ENCODE measurements at regions not wholly inside any gene's neighbourhood (a gene's known extent, or its start where the extent isn't known, plus 50 kb on each side); places are given as distances from the start of the nearest gene placed in this dataset.

- TF ChIP-seq POLR2A (IDR thresholded peaks at IDR 0.05) (no peak), CTCF (IDR thresholded peaks at IDR 0.05) (no peak)
- intact Hi-C loops (cut with DNase I; ENCODE audit: low total_unique reads), result no loop called here
- 70 to 76% methylated on average over 3 of the region's 3 CpGs for WGBS, 2 donors
- Histone ChIP-seq H3K4me1 (no peaks in the 10 kb centered on the region), H3K4me3 (no peak overlapping the region), H3K9me3 (no peaks in the 10 kb centered on the region), H3K27ac (no peak overlapping the region), H3K27me3 (no peaks in the 10 kb centered on the region), H3K36me3 (ENCODE audit: low read depth, missing control alignments) (no peaks in the 10 kb centered on the region)
- no peak for DNase-seq
Observed at GRCh38 chr7:25348104-25348503, 119.8 kb upstream of the NPVF start.

DNA sequence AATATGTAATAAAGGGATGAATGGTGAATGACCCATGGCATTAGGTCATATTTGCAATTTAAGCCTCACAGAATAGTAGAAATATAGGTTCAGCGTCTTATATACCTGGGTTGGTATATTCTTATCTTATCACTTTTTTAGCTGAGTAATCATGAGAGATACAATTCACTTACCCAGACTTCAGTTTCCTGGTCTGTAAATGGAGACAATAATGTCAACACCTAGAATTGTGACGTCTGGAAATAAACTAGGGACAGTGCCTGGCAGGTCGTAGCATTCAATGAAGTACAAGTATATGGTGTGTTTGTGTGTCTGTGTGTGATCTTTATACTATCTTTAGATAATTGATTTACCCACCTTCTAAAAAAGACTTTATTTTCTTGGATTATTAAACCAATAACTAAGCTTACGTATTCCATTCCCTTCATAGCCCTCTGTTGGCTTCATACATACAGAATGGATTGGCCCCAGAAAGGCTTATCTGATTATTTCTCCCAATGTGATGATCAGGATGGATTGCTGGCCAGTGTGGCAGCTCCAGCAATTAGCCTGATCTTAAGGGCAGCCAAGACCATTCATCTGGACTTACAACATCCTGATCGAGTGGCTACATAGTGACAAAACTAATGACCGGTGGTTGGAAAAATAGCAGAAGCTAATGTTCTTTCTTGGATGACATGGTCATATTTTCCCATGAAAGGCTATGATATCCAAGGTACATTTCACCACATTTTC, 121.2 kb upstream of the NPVF start:
- TF ChIP-seq CTCF (IDR thresholded peaks at IDR 0.05), result no peak
- no peak for TF ChIP-seq POLR2A (IDR thresholded peaks at IDR 0.05)
- H3K4me3 ChIP-seq, result no peak overlapping the region
- no peaks in the 10 kb centered on the region for H3K4me1 ChIP-seq
- intact Hi-C loops (cut with DNase I; ENCODE audit: low total_unique reads), result no loop called here
- H3K27ac ChIP-seq, result no peak overlapping the region
- H3K27me3 ChIP-seq, result no peaks in the 10 kb centered on the region
- DNase-seq, result no peak
- H3K9me3 ChIP-seq, result no peaks in the 10 kb centered on the region
- H3K36me3 ChIP-seq (ENCODE audit: low read depth, missing control alignments), result no peaks in the 10 kb centered on the region
- 91 to 93% methylated on average over 6 of the region's 6 CpGs for WGBS, 2 donors

DNA sequence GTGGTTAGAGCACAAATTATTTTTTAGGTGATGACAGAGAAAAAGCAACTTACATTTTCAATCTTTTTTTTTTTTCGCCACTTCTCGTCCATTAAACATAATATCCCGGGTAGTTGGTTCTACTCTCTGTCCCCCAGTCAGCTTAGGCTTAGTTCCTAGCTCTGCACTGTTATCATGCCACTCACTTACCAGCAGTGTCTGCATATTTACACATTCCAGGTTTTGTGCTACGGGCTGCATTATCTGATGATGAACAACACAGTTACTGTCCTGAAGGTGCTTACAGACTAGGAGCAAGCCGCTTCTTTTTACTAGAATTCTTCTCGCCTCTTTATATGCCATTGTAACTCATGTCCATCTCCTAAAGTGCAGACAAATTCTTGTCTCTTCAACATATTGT, 121.8 kb upstream of the NPVF start:
- no peaks in the 10 kb centered on the region for H3K27me3 ChIP-seq
- 87 to 95% methylated on average over 6 of the region's 6 CpGs for WGBS, 2 donors
- TF ChIP-seq POLR2A (IDR thresholded peaks at IDR 0.05) (no peak), CTCF (IDR thresholded peaks at IDR 0.05) (no peak)

DNA sequence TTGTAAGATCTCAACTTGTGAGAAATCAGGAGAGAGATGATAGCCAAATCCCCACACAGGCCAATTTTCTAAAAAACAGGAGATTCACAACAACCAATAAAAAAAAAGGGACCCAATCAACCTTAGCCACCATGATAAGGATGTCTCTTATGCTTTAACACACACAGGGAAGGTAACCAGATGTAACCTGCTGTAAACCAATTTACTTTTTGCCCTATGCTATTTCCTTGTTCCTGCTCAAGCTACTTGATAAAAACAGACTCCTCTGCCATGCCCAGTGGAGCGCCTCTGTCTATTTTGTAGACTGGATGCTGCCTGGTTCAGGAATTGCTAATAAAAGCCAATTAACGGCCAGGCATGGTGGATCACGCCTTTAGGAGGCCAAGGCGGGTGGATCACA, 123.5 kb upstream of the NPVF start:
- intact Hi-C loops (cut with DNase I; ENCODE audit: low total_unique reads), result no loop called here
- TF ChIP-seq POLR2A (IDR thresholded peaks at IDR 0.05) (no peak), CTCF (IDR thresholded peaks at IDR 0.05) (no peak)
- Histone ChIP-seq H3K36me3 (ENCODE audit: low read depth, missing control alignments) (no peaks in the 10 kb centered on the region), H3K9me3 (no peaks in the 10 kb centered on the region), H3K4me3 (no peak overlapping the region), H3K27me3 (no peaks in the 10 kb centered on the region), H3K4me1 (no peaks in the 10 kb centered on the region), H3K27ac (no peak overlapping the region)
- no peak for DNase-seq
- 89 to 95% methylated on average over 4 of the region's 4 CpGs for whole genome bisulfite sequencing, 2 donors

More for the DNA sequence above, 121.8 kb upstream of the NPVF start:
- Histone ChIP-seq H3K27ac (no peak overlapping the region), H3K36me3 (ENCODE audit: low read depth, missing control alignments) (no peaks in the 10 kb centered on the region), H3K4me1 (no peaks in the 10 kb centered on the region), H3K9me3 (no peaks in the 10 kb centered on the region), H3K4me3 (no peak overlapping the region)
- intact Hi-C loops (cut with DNase I; ENCODE audit: low total_unique reads), result no loop called here
- DNase-seq, result no peak

DNA sequence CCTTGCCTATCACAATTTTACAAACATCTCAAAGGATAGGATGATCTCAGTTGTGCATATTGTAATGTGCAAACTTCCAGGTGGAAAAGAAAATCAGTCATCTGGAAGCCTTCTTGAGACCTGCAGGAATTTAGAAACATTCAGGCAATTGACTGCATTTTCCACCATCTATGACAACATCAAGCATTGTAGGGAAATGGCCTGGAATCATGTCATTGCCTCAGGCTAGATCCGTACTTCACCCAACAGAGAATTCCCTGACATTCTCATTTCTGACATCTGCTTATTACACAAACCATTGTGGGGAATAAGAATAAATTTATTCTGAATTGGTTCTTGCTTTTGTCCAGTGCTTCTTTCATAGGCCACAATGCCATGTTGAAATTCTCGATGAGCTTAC, 124.9 kb upstream of the NPVF start:
- Histone ChIP-seq H3K36me3 (ENCODE audit: low read depth, missing control alignments) (no peaks in the 10 kb centered on the region), H3K27ac (no peak overlapping the region), H3K4me3 (no peak overlapping the region), H3K27me3 (no peaks in the 10 kb centered on the region), H3K9me3 (no peaks in the 10 kb centered on the region), H3K4me1 (no peaks in the 10 kb centered on the region)
- WGBS, 2 donors, result 95 to 100% methylated on average over 2 of the region's 2 CpGs
- no peak for TF ChIP-seq POLR2A (IDR thresholded peaks at IDR 0.05)
- no peak for TF ChIP-seq CTCF (IDR thresholded peaks at IDR 0.05)
- DNase-seq, result no peak
- intact Hi-C loops (cut with DNase I; ENCODE audit: low total_unique reads), result no loop called here

All from testis (tissue), 2 donors.